ENCODE measurements at regions not wholly inside any gene's neighbourhood (a gene's known extent, or its start where the extent isn't known, plus 50 kb on each side); places are given as distances from the start of the nearest gene placed in this dataset.

GRCh38 chr13:40146063-40146462 lies 490.6 kb downstream of the COG6 start:
- TF ChIP-seq ZNF350 (tag by site-specific recombination; IDR thresholded peaks at IDR 0.05) (no peak), ZNF791 (tag by site-specific recombination; IDR thresholded peaks at IDR 0.05) (no peak), ZNF239 (tag by site-specific recombination; IDR thresholded peaks at IDR 0.05) (no peak), TCF7L2 (IDR thresholded peaks at IDR 0.05; ENCODE audit: borderline replicate concordance, low read depth, low read length) (no peak)
